ENCODE measurements at regions not wholly inside any gene's neighbourhood (a gene's known extent, or its start where the extent isn't known, plus 50 kb on each side); places are given as distances from the start of the nearest gene placed in this dataset.

DNA sequence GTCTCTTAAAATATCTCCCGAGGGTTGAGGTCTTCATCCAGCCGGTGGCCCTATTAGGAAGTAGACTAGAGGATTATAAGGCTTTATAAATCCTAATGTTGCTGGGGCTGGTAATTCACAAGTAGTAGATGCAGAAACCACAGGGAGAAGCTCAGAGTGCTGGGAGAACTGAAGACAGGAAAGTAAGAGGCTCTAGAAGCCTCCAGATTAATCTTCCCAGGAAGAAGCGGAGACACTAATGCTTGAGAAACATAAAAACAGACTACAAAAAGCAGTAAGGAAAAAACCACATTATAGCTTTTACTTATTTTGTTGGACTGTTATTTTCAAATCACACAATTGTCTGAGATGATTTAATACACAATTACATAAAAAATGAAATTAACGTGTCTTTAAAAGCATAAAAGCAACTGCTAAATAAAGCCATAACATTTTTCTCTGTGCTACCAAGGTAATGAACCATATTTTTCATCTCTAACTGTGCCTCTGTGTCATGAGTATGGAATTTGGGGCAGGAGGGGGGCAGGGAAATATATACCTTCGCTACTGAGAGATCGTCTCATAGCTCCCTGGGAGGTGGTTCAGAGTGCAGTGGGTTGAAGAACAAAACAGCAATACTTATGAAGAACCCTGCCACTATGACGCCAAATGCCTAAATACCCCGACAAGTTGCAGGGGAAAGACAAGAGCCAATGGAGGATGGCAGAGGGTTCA, 806.2 kb upstream of the WWC1 start:
- no peak overlapping the region for H2AFZ ChIP-seq (ENCODE audit: low read depth, low read length, severe bottlenecking)
- TF ChIP-seq EZH2phosphoT487 (conservative IDR thresholded peaks at IDR 0.05; ENCODE audit: low read length) = no peak
- TF ChIP-seq, protein P1, sequence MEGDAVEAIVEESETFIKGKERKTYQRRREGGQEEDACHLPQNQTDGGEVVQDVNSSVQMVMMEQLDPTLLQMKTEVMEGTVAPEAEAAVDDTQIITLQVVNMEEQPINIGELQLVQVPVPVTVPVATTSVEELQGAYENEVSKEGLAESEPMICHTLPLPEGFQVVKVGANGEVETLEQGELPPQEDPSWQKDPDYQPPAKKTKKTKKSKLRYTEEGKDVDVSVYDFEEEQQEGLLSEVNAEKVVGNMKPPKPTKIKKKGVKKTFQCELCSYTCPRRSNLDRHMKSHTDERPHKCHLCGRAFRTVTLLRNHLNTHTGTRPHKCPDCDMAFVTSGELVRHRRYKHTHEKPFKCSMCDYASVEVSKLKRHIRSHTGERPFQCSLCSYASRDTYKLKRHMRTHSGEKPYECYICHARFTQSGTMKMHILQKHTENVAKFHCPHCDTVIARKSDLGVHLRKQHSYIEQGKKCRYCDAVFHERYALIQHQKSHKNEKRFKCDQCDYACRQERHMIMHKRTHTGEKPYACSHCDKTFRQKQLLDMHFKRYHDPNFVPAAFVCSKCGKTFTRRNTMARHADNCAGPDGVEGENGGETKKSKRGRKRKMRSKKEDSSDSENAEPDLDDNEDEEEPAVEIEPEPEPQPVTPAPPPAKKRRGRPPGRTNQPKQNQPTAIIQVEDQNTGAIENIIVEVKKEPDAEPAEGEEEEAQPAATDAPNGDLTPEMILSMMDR (IDR thresholded peaks at IDR 0.05; ENCODE audit: insufficient read depth, low read length, poor library complexity, severe bottlenecking) = no peak
- H3K4me2 ChIP-seq (ENCODE audit: low read depth, low read length, poor library complexity, severe bottlenecking) = no peak overlapping the region
- H3K9ac ChIP-seq (ENCODE audit: low read length) = no peak overlapping the region
- H3F3A ChIP-seq (ENCODE audit: insufficient read depth) = no peaks in the 10 kb centered on the region
- H3K79me2 ChIP-seq (ENCODE audit: insufficient read depth, low read length) = no peaks in the 10 kb centered on the region
- H3K27me3 ChIP-seq (ENCODE audit: low read length) = no peaks in the 10 kb centered on the region
- H3K36me3 ChIP-seq (ENCODE audit: low read length) = no peaks in the 10 kb centered on the region
- no peak overlapping the region for H3K27ac ChIP-seq (ENCODE audit: low read depth, low read length)
- H4K20me1 ChIP-seq (ENCODE audit: low read depth, low read length) = no peaks in the 10 kb centered on the region
- no peak overlapping the region for H3K4me3 ChIP-seq (ENCODE audit: insufficient read depth, low read length, poor library complexity, severe bottlenecking)
- no peaks in the 10 kb centered on the region for H3K9me3 ChIP-seq (ENCODE audit: insufficient read depth, low read length)
- H3K9me2 ChIP-seq (replicated peaks; ENCODE audit: insufficient read depth, low read length) = no peaks in the 10 kb centered on the region

DNA sequence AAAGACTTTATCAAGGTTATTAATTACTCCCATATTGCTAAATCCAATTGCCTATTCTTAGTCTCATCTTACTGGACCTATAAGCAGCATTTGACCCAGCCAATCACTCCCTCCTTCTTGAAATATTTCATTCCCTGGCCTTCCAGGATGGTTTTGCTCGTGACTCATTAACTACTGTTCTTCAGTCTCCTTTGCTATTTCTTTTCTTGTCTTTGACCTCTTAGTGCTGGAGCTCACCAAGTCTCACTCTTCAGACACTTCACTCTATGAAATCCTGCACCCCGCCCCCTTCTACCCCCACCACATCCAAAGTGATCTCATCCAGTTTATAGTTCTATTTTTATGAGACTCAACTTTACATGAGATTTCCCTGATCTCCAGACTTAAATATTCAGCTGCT, 803.1 kb upstream of the WWC1 start:
- H3K79me2 ChIP-seq (ENCODE audit: insufficient read depth, low read length) = no peaks in the 10 kb centered on the region
- no peaks in the 10 kb centered on the region for H4K20me1 ChIP-seq (ENCODE audit: low read depth, low read length)
- no peak overlapping the region for H2AFZ ChIP-seq (ENCODE audit: low read depth, low read length, severe bottlenecking)
- H3K27ac ChIP-seq (ENCODE audit: low read depth, low read length) = no peak overlapping the region
- no peaks in the 10 kb centered on the region for H3K9me3 ChIP-seq (ENCODE audit: insufficient read depth, low read length)
- no peaks in the 10 kb centered on the region for H3K9me2 ChIP-seq (replicated peaks; ENCODE audit: insufficient read depth, low read length)
- TF ChIP-seq, protein P1 (IDR thresholded peaks at IDR 0.05; ENCODE audit: insufficient read depth, low read length, poor library complexity, severe bottlenecking) = no peak
- TF ChIP-seq EZH2phosphoT487 (conservative IDR thresholded peaks at IDR 0.05; ENCODE audit: low read length) = no peak
- no peak overlapping the region for H3K4me3 ChIP-seq (ENCODE audit: insufficient read depth, low read length, poor library complexity, severe bottlenecking)
- H3F3A ChIP-seq (ENCODE audit: insufficient read depth) = no peaks in the 10 kb centered on the region
- no peak overlapping the region for H3K9ac ChIP-seq (ENCODE audit: low read length)
- no peaks in the 10 kb centered on the region for H3K36me3 ChIP-seq (ENCODE audit: low read length)
- no peaks in the 10 kb centered on the region for H3K27me3 ChIP-seq (ENCODE audit: low read length)
- H3K4me2 ChIP-seq (ENCODE audit: low read depth, low read length, poor library complexity, severe bottlenecking) = no peak overlapping the region

DNA sequence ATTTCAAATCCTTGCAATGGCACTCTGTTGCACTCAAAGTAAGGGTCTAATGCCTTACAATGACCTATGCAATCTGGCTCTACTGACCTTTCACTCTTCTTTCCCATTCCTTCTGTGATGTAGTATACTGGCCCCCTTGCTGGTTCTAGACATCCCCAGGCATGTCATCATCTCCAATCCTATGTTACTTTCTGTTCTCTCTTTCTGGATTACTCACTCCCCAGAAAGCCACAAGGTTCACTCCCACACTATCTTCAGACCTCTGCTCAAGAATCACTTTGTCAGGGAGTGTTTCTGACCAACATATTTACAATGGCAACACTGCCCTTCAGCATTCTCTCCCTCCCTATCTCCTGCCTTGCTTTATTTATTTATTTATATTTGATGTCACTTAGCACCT, 802.2 kb upstream of the WWC1 start:
- no peaks in the 10 kb centered on the region for H3K27me3 ChIP-seq (ENCODE audit: low read length)
- no peaks in the 10 kb centered on the region for H3K36me3 ChIP-seq (ENCODE audit: low read length)
- no peak overlapping the region for H3K4me2 ChIP-seq (ENCODE audit: low read depth, low read length, poor library complexity, severe bottlenecking)
- no peaks in the 10 kb centered on the region for H3F3A ChIP-seq (ENCODE audit: insufficient read depth)
- H2AFZ ChIP-seq (ENCODE audit: low read depth, low read length, severe bottlenecking) = no peak overlapping the region
- H3K4me3 ChIP-seq (ENCODE audit: insufficient read depth, low read length, poor library complexity, severe bottlenecking) = no peak overlapping the region
- no peaks in the 10 kb centered on the region for H3K79me2 ChIP-seq (ENCODE audit: insufficient read depth, low read length)
- TF ChIP-seq, protein P1 (IDR thresholded peaks at IDR 0.05; ENCODE audit: insufficient read depth, low read length, poor library complexity, severe bottlenecking) = no peak
- no peak for TF ChIP-seq EZH2phosphoT487 (conservative IDR thresholded peaks at IDR 0.05; ENCODE audit: low read length)
- no peaks in the 10 kb centered on the region for H3K9me2 ChIP-seq (replicated peaks; ENCODE audit: insufficient read depth, low read length)
- H4K20me1 ChIP-seq (ENCODE audit: low read depth, low read length) = no peaks in the 10 kb centered on the region
- no peaks in the 10 kb centered on the region for H3K9me3 ChIP-seq (ENCODE audit: insufficient read depth, low read length)
- H3K27ac ChIP-seq (ENCODE audit: low read depth, low read length) = no peak overlapping the region
- no peak overlapping the region for H3K9ac ChIP-seq (ENCODE audit: low read length)

Data from SU-DHL-6 (cell line).